HUES48 (cell line): ENCODE measurements at regions not wholly inside any gene's neighbourhood (a gene's known extent, or its start where the extent isn't known, plus 50 kb on each side); places are given as distances from the start of the nearest gene placed in this dataset.

ENCODE experiments used
- H3K27ac ChIP-seq: one replicate; pipeline ENCODE4 v1.7.0; 2013; ENCODE audit warnings: low read depth, low read length, inconsistent platforms
- H3K27me3 ChIP-seq: 2 replicates; pipeline ENCODE4 v1.6.1; 2013; ENCODE audit warnings: mild to moderate bottlenecking, low read length; ENCODE audit not compliant: control insufficient read depth, insufficient read depth
- H3K36me3 ChIP-seq: 2 replicates; pipeline ENCODE4 v1.6.1; 2013; ENCODE audit warnings: low read length; ENCODE audit not compliant: control insufficient read depth, insufficient read depth
- H3K4me1 ChIP-seq: 2 replicates; pipeline ENCODE4 v1.6.1; 2013; ENCODE audit warnings: mild to moderate bottlenecking, low read length; ENCODE audit not compliant: control insufficient read depth, insufficient read depth
- H3K4me3 ChIP-seq: 2 replicates; pipeline ENCODE4 v1.5.1; 2013; ENCODE audit warnings: mild to moderate bottlenecking, low read depth, low read length
- H3K9ac ChIP-seq: 2 replicates; pipeline ENCODE4 v1.6.1; 2013; ENCODE audit warnings: mild to moderate bottlenecking, low read depth, low read length, moderate library complexity
- H3K9me3 ChIP-seq: 2 replicates; pipeline ENCODE4 v1.6.1; 2013; ENCODE audit warnings: low read length; ENCODE audit not compliant: control insufficient read depth, insufficient read depth

DNA sequence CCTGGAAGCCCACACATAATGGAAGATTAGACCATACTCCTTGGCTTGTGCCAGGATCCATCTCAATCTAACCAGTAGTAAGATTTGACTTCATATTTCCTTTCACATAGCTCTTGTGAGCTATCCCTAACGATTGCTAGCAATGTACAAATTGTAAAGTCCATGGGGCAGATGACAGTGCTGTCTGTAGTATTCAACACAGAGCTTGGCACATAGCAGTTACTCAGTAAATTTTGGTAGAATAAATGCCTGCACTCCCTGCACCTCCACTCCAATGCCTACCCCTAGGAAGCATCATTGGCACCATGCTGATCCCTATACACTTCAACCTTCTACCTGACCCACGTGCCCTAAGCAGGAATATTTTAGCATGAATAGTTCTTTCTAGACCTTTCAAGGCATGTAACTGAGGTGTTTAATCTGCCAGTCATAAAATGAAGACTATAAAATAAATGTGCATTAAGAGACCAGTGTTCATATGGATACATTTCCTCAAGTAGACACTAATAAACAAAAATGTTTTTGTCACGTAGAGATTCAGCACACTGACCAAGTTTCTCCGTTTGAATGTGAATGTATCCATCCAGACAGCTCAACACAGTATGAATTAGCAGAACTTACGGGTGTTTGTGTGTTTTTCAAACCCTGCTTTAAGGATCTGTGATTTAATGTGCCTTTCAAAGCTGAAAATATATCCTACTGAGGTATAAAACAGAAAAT, 98.8 kb downstream of the BMP4 start:
- Histone ChIP-seq H3K4me1 (no peaks in the 10 kb centered on the region), H3K9me3 (no peaks in the 10 kb centered on the region), H3K9ac (no peak overlapping the region)

DNA sequence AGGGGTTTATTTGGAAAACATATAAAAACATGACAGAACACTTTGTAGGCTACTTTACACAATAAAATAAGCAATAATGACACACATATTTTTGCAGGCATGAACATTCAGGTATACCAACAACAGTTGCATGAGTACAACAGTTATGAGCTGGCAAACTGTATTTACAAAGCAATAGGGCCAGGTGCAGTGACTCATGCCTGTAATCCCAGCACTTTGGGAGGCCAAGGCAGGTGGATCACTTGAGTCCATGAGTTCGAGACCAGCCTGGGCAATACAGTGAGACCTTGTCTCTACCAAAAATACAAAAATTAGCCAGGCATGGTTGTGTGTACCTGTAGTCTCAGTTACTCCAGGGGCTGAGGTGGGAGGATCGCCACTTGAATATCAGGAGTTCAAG, 101.1 kb downstream of the BMP4 start:
- Histone ChIP-seq H3K27ac (no peak overlapping the region), H3K9me3 (no peaks in the 10 kb centered on the region)

More for the DNA sequence above, 98.8 kb downstream of the BMP4 start:
- Histone ChIP-seq H3K27me3 (no peaks in the 10 kb centered on the region), H3K4me3 (no peak overlapping the region), H3K27ac (no peak overlapping the region), H3K36me3 (no peaks in the 10 kb centered on the region)

DNA sequence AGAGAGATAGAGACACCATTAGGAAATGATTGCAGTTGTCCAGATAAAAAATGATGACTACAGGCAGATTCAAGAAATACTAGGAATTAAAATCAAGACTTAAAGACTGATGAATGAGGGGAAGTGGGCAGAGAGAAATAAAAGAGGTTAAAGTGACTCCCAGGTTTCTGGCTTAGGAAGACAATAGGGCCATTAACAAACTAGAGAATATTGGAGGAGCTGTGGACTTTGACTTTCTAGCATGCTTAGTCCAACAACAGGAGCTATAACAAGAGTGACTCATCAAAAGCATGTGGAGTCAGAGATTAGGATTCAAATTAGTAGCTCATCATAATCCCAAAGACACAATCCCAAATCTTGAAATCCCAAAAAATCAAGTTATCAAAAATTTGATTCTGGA, 101.5 kb downstream of the BMP4 start:
- Histone ChIP-seq H3K27ac (no peak overlapping the region), H3K27me3 (no peaks in the 10 kb centered on the region), H3K36me3 (no peaks in the 10 kb centered on the region), H3K9ac (no peak overlapping the region), H3K4me1 (peaks cover 10% of the 10 kb centered on the region; the same call in 1 of the 2 replicates), H3K9me3 (no peaks in the 10 kb centered on the region), H3K4me3 (no peak overlapping the region)

More for the DNA sequence above, 101.1 kb downstream of the BMP4 start:
- no peak overlapping the region for H3K4me3 ChIP-seq
- no peaks in the 10 kb centered on the region for H3K36me3 ChIP-seq
- H3K9ac ChIP-seq: no peak overlapping the region
- H3K27me3 ChIP-seq: no peaks in the 10 kb centered on the region
- peaks cover 10% of the 10 kb centered on the region; the same call in 1 of the 2 replicates for H3K4me1 ChIP-seq

DNA sequence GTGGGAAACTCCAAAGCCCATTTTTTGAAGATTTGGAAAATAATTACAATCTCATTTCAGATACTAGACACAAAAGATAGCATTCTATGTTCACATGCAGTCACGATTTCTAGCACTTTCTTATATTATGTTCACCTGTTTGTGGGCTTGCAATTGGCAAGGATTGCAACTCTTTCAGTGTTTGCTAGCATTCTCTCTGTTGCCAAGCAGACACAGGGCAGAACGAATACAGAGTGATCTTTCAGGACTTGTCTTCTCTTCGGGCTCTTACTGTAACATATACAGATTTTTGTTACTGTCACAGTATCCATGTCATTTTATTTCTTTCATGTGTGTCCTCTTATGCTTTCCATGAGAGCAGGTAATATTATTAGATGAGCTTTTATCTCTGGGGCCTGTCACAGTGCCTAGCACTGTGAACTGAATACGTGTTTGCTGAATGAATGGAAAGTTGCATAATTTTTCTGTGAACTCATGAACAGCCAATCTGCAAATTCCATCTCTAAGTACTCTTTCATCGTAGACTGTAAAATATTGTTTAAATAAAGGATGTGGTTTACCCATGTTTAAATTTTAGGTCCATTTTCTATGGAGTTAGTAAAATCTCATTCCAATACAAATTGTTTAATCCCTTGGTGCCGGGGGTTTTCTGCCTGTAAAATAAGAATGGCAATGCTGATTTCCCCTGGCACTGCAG, 105.1 kb downstream of the BMP4 start:
- H3K4me3 ChIP-seq: no peak overlapping the region
- H3K27me3 ChIP-seq: no peaks in the 10 kb centered on the region
- no peaks in the 10 kb centered on the region for H3K36me3 ChIP-seq
- H3K4me1 ChIP-seq: peaks cover 10% of the 10 kb centered on the region; the same call in 1 of the 2 replicates
- H3K9ac ChIP-seq: no peak overlapping the region
- no peaks in the 10 kb centered on the region for H3K9me3 ChIP-seq
- no peak overlapping the region for H3K27ac ChIP-seq

DNA sequence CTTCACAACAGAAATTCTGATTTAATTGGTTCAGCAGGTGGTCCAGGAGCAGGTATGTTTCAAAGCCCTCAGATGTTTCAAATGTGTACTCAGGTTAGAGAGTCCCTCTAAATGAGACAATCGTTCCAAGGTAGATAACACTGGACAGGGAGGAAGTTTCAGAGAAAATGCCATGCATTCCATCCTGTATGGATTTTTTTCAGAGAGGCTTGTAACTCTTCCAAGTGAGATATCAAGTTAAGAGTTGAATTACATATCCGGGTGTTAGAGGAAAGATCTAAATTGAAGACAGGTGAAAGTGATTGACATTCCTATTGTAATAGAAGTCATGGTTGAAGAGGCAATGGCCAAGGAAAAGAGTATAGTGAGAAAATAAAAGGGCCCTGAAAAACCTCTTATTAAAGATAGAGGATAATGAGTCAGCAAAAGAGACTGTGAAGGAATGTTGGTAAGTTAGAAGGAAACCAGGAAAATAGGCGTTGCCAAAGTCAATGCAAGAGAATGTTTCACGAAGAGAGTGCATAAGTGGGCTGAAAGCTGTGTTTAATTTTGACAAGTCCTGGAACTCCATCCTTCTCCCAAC, 105.8 kb downstream of the BMP4 start:
- Histone ChIP-seq H3K9me3 (no peaks in the 10 kb centered on the region), H3K4me3 (no peak overlapping the region), H3K4me1 (peaks cover 10% of the 10 kb centered on the region; the same call in 1 of the 2 replicates), H3K27ac (no peak overlapping the region), H3K36me3 (no peaks in the 10 kb centered on the region), H3K27me3 (no peaks in the 10 kb centered on the region), H3K9ac (no peak overlapping the region)

DNA sequence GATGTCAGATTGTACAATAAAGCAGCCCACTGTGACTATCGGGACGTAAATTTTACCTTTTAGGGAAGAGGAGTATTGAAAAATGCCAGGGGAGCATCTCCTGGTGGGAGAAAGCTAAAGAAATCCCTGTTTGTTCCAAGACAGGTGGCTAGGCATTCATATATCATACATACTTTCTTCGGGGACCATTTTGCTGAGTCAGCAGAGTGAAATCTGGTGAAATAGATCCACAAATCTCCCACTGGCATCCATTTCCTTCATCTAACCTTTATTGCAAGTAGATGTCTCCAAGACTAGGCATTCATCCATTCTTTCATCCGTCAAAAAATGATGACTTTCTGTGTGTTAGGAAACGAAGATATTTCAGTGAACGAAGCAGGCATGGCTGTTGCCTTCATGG, 107.1 kb downstream of the BMP4 start:
- Histone ChIP-seq H3K27ac (no peak overlapping the region), H3K36me3 (no peaks in the 10 kb centered on the region), H3K27me3 (no peaks in the 10 kb centered on the region), H3K4me1 (peaks cover 10% of the 10 kb centered on the region; the same call in 1 of the 2 replicates), H3K9me3 (no peaks in the 10 kb centered on the region), H3K9ac (no peak overlapping the region), H3K4me3 (no peak overlapping the region)

DNA sequence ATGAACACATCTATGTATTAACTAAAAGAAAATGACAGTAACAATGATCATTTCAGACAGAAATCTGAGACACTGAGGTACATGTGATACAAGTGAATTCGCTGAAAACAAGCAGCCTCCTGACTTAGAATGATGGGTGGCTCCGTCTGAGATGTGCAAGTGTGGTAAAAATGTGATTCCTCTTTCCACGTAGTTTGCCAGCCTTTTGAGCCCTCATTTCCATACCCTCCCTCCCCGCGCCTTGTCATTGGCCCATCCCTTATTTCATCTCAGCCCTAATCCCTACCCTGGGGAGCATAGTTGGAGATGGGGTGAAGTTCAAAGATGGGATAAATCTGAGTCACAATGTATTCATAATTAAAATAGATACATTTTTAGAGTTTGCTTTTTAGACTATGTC, 107.8 kb downstream of the BMP4 start:
- Histone ChIP-seq H3K9me3 (no peaks in the 10 kb centered on the region), H3K9ac (no peak overlapping the region), H3K36me3 (no peaks in the 10 kb centered on the region), H3K27me3 (no peaks in the 10 kb centered on the region), H3K27ac (no peak overlapping the region), H3K4me1 (peaks cover 10% of the 10 kb centered on the region; the same call in 1 of the 2 replicates), H3K4me3 (no peak overlapping the region)

DNA sequence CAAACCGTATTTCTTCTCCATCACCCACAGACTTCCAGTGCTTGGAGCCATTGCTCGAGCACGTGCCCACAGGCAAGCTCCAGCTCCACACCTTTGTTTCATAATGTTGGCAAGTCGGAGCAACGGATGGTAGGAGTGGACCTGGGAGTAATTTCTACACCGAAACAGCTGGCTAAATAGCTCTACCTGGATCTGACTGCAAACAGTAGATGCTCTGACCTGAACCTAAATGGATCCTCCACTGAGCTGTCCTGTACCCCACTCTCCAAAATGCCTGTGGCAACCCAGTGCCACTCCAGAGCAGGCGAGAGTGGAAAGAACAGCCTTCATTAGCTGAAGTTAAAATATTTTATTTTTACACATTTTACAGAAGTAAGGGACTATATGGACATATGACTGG, 108.7 kb downstream of the BMP4 start:
- no peak overlapping the region for H3K27ac ChIP-seq
- H3K9ac ChIP-seq: no peak overlapping the region
- no peaks in the 10 kb centered on the region for H3K27me3 ChIP-seq
- H3K4me3 ChIP-seq: no peak overlapping the region
- H3K9me3 ChIP-seq: no peaks in the 10 kb centered on the region
- no peaks in the 10 kb centered on the region for H3K36me3 ChIP-seq
- peaks cover 10% of the 10 kb centered on the region; the same call in 1 of the 2 replicates for H3K4me1 ChIP-seq

DNA sequence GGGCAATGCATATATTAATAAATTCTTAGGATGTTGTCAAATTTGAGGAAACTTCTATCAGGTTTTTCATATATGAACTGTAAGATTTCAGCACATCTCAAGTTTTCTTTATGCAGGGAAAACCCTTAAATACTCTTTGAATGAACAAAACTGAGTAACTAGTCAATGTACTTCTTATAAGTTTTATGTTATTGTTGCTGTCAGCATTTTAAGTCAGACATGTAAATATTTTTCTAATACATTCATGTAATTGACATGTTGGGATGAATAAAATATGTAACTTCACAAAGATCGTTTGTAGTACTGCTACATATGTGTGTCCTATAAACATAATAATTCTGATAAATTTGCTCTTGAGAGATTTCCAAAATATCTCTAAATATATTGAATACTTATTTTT, 109.6 kb downstream of the BMP4 start:
- H3K9me3 ChIP-seq: no peaks in the 10 kb centered on the region
- no peak overlapping the region for H3K9ac ChIP-seq
- no peak overlapping the region for H3K27ac ChIP-seq
- no peak overlapping the region for H3K4me3 ChIP-seq
- no peaks in the 10 kb centered on the region for H3K27me3 ChIP-seq
- H3K36me3 ChIP-seq: no peaks in the 10 kb centered on the region
- H3K4me1 ChIP-seq: peaks cover 10% of the 10 kb centered on the region; the same call in 1 of the 2 replicates

DNA sequence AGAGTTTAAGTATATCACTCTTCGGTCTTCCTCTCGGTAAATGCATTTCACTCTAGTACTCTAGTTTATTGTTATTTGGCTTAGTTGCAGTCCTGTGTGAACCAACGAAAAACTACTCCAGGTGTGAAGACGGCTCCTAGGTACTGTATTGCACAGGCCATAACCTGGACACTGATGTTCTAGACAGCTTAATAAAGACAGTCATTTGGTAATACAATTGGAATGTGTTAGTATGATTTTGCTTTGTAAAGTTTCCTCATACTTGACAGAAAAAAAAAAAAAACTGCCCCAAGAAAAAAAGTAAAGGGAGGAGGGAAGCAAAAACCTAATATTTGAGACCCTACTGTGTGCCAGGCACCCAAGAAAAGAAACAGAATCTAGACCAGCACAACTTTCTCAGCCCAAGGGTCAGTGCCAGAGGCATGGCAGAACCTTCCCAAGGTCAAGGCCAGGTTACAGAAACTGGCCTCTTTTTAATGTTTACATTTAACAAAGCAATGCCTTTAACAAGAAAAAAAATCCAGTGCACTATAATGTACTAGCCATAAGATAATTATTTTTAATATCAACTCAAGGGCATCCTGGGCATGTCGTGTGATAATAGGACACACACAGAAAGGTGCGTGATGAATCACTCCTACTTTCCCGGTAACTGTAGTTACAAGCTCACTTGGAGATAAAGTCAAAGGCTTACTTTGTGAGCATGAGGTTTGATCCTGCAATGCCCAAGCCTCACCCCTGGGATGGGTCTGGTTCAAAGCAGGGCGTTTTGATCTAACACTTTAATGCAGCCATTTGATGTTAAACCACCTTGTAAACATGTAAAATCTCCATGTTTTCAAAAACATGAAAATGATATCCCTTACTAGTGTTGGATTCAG, 110.6 kb downstream of the BMP4 start:
- peaks cover 5% of the 10 kb centered on the region; the same call in 1 of the 2 replicates for H3K4me1 ChIP-seq

More for the DNA sequence above, 110.6 kb downstream of the BMP4 start:
- H3K27me3 ChIP-seq: no peaks in the 10 kb centered on the region
- no peaks in the 10 kb centered on the region for H3K9me3 ChIP-seq
- H3K9ac ChIP-seq: no peak overlapping the region
- H3K36me3 ChIP-seq: no peaks in the 10 kb centered on the region
- no peak overlapping the region for H3K27ac ChIP-seq
- H3K4me3 ChIP-seq: no peak overlapping the region
